Thoracic aorta (tissue), 2 donors: ENCODE measurements at regions not wholly inside any gene's neighbourhood (a gene's known extent, or its start where the extent isn't known, plus 50 kb on each side); places are given as distances from the start of the nearest gene placed in this dataset.

Experiments used
- ATAC-seq: fragments of 150-250 bp; one replicate; pipeline ENCODE4 v1.8.0; 2017; ENCODE audit warnings: low read depth; ENCODE audit not compliant: insufficient number of reproducible peaks, low FRiP score
- DNase-seq: peaks from one replicate; pipeline ENCODE4 v3.0.0-alpha.2; 2020; ENCODE audit warnings: low spot score
- H3K27ac ChIP-seq, 2 donors: fragments of 200-600 bp; sonication (generic); 1 replicate in 1 of 2; 2 replicates in 1 of 2; pipeline ENCODE4 v1.5.1; 2016; ENCODE audit warnings: mild to moderate bottlenecking in 2 of 2, moderate library complexity in 2 of 2
- H3K27me3 ChIP-seq: fragments of 200-600 bp; sonication (generic); replicated peaks from 2 replicates; pipeline ENCODE4 v1.6.0; 2016; ENCODE audit warnings: mild to moderate bottlenecking; ENCODE audit not compliant: insufficient read depth
- H3K36me3 ChIP-seq: fragments of 200-600 bp; sonication (generic); one replicate; pipeline ENCODE4 v1.5.1; 2016
- H3K4me1 ChIP-seq, 2 donors: fragments of 200-600 bp; sonication (generic); 1 replicate in 1 of 2; 2 replicates in 1 of 2; pipeline versions ENCODE4 v1.5.1 to v1.6.0; 2016; ENCODE audit warnings: low read depth in 2 of 2, mild to moderate bottlenecking in 1 of 2; ENCODE audit not compliant: control insufficient read depth in 1 of 2
- H3K4me3 ChIP-seq: fragments of 200-600 bp; sonication (generic); 2 replicates; pipeline ENCODE4 v1.5.1; 2016; ENCODE audit warnings: mild to moderate bottlenecking
- H3K9me3 ChIP-seq: fragments of 200-600 bp; sonication (generic); 2 replicates; pipeline ENCODE4 v1.5.1; 2016
- TF ChIP-seq, protein P1 (sequence below): fragments of 200-600 bp; sonication (generic); IDR thresholded peaks from one replicate; pipeline ENCODE4 v1.5.1; 2019; ENCODE audit warnings: antibody characterized with exemption

GRCh38 chr7:13715534-13715933, 273.9 kb downstream of the ETV1 start:
- Histone ChIP-seq H3K4me1 (no peaks in the 10 kb centered on the region), H3K27ac (no peak overlapping the region), H3K36me3 (no peaks in the 10 kb centered on the region), H3K27me3 (no peaks in the 10 kb centered on the region), H3K4me3 (no peak overlapping the region), H3K9me3 (peaks cover 4% of the 10 kb centered on the region)
- no peak for ATAC-seq
- no peak for DNase-seq
- TF ChIP-seq, protein P1, sequence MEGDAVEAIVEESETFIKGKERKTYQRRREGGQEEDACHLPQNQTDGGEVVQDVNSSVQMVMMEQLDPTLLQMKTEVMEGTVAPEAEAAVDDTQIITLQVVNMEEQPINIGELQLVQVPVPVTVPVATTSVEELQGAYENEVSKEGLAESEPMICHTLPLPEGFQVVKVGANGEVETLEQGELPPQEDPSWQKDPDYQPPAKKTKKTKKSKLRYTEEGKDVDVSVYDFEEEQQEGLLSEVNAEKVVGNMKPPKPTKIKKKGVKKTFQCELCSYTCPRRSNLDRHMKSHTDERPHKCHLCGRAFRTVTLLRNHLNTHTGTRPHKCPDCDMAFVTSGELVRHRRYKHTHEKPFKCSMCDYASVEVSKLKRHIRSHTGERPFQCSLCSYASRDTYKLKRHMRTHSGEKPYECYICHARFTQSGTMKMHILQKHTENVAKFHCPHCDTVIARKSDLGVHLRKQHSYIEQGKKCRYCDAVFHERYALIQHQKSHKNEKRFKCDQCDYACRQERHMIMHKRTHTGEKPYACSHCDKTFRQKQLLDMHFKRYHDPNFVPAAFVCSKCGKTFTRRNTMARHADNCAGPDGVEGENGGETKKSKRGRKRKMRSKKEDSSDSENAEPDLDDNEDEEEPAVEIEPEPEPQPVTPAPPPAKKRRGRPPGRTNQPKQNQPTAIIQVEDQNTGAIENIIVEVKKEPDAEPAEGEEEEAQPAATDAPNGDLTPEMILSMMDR = no peak

DNA sequence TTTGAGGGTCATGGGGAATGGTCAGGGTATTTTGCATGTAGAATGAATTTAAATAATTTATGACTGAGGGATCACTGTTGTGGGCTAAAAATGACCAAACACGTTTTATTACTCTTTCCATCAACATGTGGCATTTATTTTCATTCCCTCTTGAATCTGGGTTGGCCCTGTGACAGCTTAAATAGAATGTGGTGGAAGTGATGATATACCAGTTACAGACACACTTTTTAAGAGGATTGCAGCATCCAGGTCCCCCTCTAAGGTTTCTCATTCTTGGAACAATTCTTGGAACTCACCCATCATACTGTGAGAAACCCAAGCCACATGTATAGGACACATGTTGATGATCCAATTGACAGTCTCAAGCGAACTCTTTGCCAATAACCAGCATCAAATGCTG, 272.4 kb downstream of the ETV1 start:
- ATAC-seq = no peak
- DNase-seq = no peak
- TF ChIP-seq, protein P1 = no peak
- Histone ChIP-seq H3K36me3 (no peaks in the 10 kb centered on the region), H3K4me3 (no peak overlapping the region), H3K27ac (no peak overlapping the region), H3K27me3 (no peaks in the 10 kb centered on the region), H3K4me1 (no peaks in the 10 kb centered on the region), H3K9me3 (peaks cover 4% of the 10 kb centered on the region)

DNA sequence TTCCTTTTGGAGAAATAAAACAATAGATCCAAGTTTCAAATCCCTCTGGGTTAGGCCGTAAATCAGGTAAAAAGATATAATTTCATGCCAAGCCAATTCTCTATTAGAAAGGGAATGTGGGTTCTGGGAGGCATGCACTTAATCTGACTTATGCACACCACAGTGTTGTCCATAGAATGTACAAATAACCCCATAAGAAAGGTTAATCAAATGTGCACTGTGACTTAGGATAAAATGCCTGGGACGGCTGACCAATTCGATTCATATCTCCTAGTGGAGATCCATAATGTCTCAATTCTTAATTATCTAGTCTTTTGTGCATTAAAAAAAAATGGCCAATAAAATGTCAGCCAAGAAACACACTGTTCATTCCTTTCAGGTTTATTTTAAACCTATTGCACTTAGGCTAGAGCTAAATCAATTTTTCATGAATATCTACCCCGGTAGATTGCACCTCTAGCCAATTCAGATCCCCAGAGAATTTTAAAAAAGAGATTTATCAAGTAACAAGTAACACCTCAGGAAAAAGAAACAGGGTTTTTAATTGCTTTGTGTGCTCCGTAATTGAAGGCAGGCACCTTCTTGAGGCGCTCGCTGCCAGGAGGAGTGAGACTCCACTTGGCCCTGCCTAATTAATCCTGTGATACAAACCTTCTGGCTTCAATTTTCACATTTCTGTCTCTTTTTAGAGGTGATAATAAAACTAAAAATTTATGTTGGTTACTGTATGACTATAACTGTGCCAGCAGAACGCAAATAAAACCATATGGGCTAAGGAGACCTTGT, 265.1 kb downstream of the ETV1 start:
- DNase-seq = no peak
- H3K4me3 ChIP-seq = no peak overlapping the region
- no peak for ATAC-seq
- no peaks in the 10 kb centered on the region for H3K36me3 ChIP-seq
- H3K4me1 ChIP-seq = no peaks in the 10 kb centered on the region
- H3K9me3 ChIP-seq = no peaks in the 10 kb centered on the region
- TF ChIP-seq, protein P1 = no peak
- no peaks in the 10 kb centered on the region for H3K27me3 ChIP-seq
- H3K27ac ChIP-seq = no peak overlapping the region

DNA sequence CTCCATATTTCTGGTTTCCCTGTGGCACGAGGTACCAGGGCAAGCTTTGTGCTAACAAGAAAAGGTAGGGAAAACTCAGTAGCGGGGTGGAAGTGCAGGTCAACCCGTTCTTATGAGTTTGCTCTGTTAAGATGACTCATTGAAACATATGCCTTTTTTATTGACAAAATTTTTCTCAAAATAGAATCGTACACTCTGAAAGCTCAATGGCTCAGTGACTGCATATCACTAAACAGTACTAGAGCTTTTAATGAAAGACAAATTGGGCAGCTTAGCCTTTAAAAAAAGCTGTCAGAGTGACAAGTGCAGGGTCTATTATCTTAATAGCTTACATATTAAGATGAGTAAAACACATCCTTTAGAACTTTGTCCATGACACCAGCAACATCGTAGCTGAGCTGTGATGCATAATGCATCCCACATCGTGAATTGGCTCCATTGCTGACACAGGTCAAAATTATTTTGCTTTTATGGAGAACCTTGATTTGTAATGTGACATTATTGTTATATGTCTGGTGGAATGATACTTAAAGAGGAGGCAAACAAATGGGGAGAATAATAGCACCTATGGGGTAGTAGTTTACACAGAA, 264.4 kb downstream of the ETV1 start:
- Histone ChIP-seq H3K9me3 (no peaks in the 10 kb centered on the region), H3K27me3 (no peaks in the 10 kb centered on the region), H3K36me3 (no peaks in the 10 kb centered on the region), H3K27ac (no peak overlapping the region), H3K4me3 (no peak overlapping the region), H3K4me1 (no peaks in the 10 kb centered on the region)
- ATAC-seq (no peak), DNase-seq (no peak)
- TF ChIP-seq, protein P1 = no peak

DNA sequence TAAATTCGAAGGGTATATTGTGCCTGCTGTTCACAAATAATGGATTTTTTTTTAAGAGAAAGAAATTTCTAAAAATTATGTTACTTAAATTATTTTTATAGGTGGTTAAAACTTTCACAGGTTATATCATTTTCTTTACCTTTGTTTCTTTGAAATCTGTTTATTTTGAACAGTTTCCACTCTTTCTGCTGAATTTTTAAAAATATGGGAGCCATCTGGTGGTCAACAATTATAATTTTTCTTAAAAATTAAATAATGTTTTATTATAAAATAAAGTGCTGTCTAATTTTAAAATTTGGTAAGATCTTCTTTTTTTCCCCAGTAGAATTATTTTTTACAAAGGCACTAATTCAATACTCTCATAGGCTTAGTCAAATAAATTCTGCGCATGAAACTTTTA, 263.9 kb downstream of the ETV1 start:
- Histone ChIP-seq H3K36me3 (no peaks in the 10 kb centered on the region), H3K9me3 (no peaks in the 10 kb centered on the region), H3K4me3 (no peak overlapping the region), H3K27ac (no peak overlapping the region), H3K27me3 (no peaks in the 10 kb centered on the region), H3K4me1 (no peaks in the 10 kb centered on the region)
- TF ChIP-seq, protein P1 = no peak
- no peak for ATAC-seq
- DNase-seq = no peak
